NCI-H226 (cell line): ENCODE measurements at regions not wholly inside any gene's neighbourhood (a gene's known extent, or its start where the extent isn't known, plus 50 kb on each side); places are given as distances from the start of the nearest gene placed in this dataset.
"Not testable (repeated sequence)": the region's sequence is repeated elsewhere in the genome, so short reads cannot be mapped to it uniquely, and the experiment has no call there.

Experiments
- DNase-seq: peaks from one replicate; pipeline ENCODE4 v3.0.0-alpha.2; 2015

DNA sequence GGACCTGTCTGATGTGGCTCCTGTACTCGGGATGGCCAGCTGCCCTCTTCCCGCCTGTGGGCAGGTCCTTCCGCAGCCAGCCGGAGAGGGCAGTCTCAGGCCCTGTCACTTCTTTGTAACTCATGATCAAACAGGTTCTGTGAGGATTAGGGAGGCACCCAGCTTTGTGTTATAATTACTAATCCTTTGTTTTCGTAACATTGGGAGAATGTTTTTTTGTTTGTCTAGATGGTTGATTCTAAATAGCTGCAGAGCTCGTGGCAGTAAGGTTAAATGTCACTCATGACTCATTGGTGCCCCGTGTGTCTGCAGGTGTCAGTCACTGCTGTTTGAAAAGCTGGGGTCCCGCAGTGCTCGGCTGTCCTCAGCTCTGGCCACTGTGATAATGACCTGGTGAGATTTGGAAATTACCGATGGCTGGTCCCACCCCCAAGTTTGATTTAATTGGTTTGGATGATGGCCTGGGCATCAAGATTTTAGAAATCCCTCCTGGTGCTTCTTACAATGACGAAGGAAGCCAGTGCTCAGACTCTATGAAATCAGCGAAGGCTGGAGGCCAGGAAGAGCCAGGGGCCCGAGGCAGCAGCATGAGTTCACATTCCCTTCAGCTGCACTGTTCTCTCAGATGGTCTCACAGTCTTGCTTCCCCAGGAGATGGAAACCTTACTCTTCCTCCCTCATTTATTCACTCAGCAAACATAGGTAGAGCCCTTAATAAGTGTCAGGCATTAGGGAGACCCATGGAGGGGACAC lies 172.8 kb downstream of the VAPA start:
- DNase-seq = no peak

- DNase-seq = no peak
These were observed 174.9 kb downstream of the VAPA start for GRCh38 chr18:10088734-10089133.

GRCh38 chr18:10089881-10090280 lies 176.1 kb downstream of the VAPA start:
- no peak for DNase-seq

- DNase-seq = no peak
These were observed 176.9 kb downstream of the VAPA start for GRCh38 chr18:10090668-10091067.

DNA sequence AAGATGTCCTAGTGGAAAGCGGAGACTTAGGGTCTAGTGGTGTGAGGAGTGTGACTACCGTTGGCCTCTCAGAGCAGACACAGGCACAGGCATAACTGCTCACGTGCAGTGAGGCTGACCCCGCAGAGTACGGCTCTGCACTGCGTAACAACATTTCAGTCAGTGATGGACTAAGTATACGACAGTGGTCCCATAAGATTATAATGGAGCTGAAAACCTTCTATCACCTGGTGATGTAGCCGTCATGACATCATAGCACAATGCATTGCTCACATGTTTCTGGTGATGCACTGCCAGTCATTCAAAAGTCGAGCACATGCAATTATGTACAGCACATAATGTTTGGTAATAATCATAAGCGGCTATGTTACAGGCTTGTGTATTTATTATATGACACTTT lies 179.6 kb downstream of the VAPA start:
- DNase-seq = no peak

- DNase-seq = no peak
These were observed 180.3 kb downstream of the VAPA start for GRCh38 chr18:10094154-10094553.

GRCh38 chr18:10094655-10095054 lies 180.8 kb downstream of the VAPA start:
- DNase-seq = no peak

- no peak for DNase-seq
These were observed 181.5 kb downstream of the VAPA start for GRCh38 chr18:10095356-10095755.

DNA sequence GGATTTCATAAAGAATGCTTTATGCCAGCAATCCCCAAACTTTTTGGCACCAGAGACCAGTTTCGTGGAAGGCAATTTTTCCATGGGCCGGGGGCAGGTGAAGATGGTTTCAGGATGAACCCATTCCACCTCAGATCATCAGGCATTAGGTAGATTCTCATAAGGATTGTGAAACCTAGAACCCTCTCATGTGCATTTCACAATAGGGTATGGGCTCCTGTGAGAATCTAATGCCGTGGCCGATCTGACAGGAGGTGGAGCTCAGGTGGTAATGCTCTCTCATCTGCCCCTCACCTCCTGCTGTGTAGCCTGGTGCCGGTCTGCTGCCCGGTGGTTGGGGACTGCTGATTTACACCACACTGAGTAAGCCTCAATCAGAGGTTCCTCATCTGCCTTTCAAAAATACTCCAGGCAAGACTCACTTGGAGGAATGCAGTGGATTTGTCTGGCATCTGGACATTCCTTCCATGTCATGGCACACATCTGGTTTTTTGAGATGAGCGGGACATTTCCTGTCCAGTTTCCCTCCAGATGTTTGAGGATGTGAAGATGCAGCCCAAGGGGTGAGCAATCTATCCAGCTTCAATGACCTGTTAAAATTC lies 185.8 kb downstream of the VAPA start:
- no peak for DNase-seq

GRCh38 chr18:10100196-10100595 lies 186.4 kb downstream of the VAPA start:
- DNase-seq = no peak

DNA sequence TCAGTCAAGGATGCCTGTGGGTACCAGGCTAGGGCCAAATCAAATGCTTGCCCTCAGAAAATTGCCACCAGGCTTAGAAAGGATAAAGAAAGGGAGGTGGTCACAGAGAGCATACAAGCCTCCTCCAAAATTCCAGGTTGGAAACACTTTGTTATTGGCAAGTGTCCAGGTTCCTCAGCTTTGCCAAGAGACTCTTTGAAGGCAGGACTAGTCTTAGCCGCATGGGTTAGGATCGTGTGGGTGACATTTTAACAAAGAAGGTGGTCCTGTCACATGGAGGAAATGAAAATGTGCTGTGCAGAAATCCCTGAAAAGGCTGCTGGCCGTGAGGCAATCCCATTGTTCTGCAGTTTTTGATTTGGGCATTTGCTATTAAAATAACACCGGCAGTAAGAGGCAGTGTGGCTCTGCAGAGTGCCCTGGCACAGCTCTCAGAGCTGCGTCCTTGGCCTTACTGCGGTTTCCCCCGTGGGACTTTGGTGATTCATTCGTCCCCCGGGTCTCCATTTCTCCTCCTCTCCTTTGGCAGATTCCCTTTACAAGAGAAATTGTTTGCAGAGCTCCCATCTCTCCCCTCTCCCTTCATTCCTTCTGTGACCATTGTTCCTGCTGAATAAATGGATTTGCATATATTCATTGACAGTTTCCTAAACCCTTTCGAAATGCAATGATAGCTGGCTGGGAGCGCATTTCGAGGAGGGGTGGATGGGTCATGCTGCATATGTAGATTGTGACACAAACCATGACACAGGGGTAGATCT lies 187.3 kb downstream of the VAPA start:
- DNase-seq = no peak

GRCh38 chr18:10101729-10102128 lies 187.9 kb downstream of the VAPA start:
- DNase-seq = no peak

- not testable (repeated sequence) for DNase-seq
These were observed 191.3 kb downstream of the VAPA start for GRCh38 chr18:10105118-10105517.

- DNase-seq = no peak
These were observed 197.4 kb downstream of the VAPA start for GRCh38 chr18:10111191-10111590.

DNA sequence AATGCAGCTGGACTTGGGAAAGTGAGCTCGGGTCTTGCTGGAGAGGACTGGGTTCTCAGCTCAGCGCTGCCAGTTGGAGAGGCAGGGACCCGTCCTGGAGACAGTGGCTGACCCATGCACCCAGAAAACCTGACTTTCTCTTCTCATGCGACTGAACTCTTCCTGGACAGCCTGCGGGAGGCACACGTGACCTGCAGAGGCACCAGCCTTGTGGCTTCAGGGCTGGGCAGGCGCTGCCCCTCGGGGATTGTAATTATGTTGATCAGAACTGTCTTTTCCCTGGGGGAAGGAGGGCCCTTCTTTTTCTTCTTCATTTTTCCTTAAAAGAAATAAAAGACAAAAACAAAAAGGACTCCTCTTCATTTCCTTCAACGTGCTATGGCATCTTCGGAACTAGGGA lies 198.1 kb downstream of the VAPA start:
- DNase-seq = no peak

DNA sequence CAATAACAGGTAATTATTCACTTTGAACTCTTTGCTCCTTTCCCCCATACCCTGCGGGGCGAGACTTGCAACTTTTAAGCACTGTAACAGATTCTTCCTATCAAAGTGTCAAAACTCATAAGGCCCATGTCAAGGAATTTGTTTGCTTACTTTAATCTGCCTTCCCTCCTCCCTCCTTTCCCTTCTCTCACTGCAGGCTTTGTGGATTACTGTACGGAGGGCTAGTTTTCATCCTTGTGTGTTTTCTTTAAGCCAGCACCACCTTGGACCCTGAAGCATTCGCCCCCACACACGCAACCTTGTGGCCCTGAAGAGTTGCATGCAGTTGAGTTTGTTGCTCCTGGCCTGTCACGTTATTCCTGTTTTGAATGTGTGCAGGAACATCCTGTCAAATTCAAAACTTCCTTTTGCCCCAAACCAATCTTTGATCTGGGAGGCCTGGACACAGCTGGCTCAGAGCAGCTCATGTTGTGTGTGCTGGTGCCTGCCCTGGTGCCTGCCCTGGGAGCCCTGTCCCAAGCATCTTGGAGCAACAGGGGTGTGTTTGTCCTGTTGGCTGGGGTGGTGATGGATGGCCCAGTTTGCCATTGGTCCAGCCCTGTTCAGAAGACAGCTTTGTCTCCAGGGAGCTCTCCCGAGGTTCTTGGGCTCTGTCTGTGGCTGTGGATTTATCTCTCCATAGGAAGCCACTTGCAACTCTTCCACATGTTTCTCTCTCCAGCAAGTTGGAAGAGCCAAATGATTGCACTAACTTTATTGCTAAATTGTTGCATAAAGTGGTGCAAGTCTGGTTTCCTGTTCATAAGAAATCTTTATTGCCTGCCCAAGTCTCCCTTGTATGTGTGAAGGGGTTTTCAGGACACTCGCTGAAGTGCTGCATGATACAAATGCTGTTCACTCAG lies 199.6 kb downstream of the VAPA start:
- DNase-seq = no peak

DNA sequence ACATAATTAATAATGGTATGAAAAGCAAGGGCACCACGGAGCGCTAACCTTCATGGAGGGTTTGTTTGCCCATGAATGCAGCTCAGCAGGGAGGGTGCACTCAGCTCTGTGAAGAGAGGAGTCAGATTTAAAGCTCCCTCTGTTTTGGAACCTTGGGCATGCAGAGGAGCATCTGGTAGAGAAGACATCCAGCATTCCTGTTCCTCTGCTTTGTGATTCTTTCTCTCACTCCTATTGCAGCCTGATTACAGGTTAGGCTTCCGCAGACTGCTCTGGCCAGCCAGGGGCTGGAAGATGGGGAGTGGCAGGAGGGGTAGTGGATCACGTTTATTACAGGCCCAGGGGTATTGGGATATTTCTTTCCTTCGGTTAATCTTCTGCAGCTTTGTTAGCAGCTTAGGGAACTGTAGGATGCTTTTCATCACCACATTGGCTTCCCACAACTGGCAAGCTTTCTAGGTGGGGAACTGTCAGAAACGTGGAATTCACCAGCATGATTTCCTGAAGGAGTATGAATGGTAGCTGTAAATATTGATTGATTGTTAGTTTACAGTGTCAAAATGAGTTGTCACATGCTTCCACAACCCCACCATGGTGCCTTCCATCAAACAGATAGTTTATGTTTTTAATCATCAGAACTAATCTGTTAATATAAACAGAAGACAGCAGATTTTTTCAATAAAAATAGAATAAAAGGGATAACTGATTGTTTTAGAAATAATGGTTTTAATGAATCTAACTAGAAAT lies 201.1 kb downstream of the VAPA start:
- DNase-seq = no peak

DNA sequence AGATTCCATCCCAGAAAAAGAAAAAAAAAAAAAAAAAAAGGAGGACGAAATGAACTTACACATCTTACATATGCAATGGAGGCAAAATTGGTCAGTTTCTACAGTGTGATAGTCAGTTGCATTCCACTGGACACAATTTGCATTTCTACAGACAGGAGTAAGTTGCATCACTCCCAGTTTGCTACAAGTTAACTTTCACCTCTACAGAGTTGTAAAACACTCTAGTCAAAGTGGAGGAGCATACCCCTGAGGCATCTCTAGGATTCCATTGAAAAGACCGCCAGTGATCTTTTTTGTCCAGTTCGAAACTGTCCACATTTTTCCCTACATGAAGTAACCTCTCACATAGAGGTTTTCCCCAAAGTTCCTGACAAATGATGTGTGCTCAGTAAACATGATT lies 202.8 kb downstream of the VAPA start:
- DNase-seq = no peak

GRCh38 chr18:10119528-10119927 lies 205.7 kb downstream of the VAPA start:
- DNase-seq = no peak

- no peak for DNase-seq
These were observed 206.2 kb downstream of the VAPA start for GRCh38 chr18:10119991-10120390.

GRCh38 chr18:10120622-10121021 lies 206.8 kb downstream of the VAPA start:
- no peak for DNase-seq

- DNase-seq = no peak
These were observed 207.2 kb downstream of the VAPA start for GRCh38 chr18:10121028-10121427.
